H9 (cell line): ENCODE measurements at regions not wholly inside any gene's neighbourhood (a gene's known extent, or its start where the extent isn't known, plus 50 kb on each side); places are given as distances from the start of the nearest gene placed in this dataset.

ENCODE experiments used
- DNase-seq: peaks from one replicate; pipeline ENCODE4 v3.0.0-alpha.2; 2017
- H2AFZ ChIP-seq: one replicate; pipeline ENCODE4 v1.6.1; 2013; ENCODE audit warnings: mild to moderate bottlenecking, low read length, control low read depth, moderate library complexity
- H2AK5ac ChIP-seq: 2 replicates; pipeline ENCODE4 v1.6.1; 2013; ENCODE audit warnings: low read length, control low read depth, mixed read lengths; ENCODE audit not compliant: insufficient read length
- H2BK120ac ChIP-seq: one replicate; pipeline ENCODE4 v1.6.1; 2013; ENCODE audit warnings: low read depth, mild to moderate bottlenecking, low read length, control low read depth, inconsistent platforms; ENCODE audit not compliant: poor library complexity, severe bottlenecking
- H2BK12ac ChIP-seq: 2 replicates; pipeline ENCODE4 v1.6.1; 2013; ENCODE audit warnings: low read length, control low read depth, mixed read lengths, low read depth; ENCODE audit not compliant: insufficient read length
- H2BK15ac ChIP-seq: 2 replicates; pipeline ENCODE4 v1.6.1; 2013; ENCODE audit warnings: low read depth, low read length, control low read depth
- H2BK20ac ChIP-seq: one replicate; pipeline ENCODE4 v1.6.1; 2013; ENCODE audit warnings: low read depth, mild to moderate bottlenecking, low read length, control low read depth, inconsistent platforms; ENCODE audit not compliant: poor library complexity, severe bottlenecking
- H2BK5ac ChIP-seq: 2 replicates; pipeline ENCODE4 v1.6.1; 2013; ENCODE audit warnings: low read length, control low read depth, mixed read lengths; ENCODE audit not compliant: insufficient read length
- H3K14ac ChIP-seq: 2 replicates; pipeline ENCODE4 v1.6.1; 2013; ENCODE audit warnings: low read length, control low read depth; ENCODE audit not compliant: insufficient read depth
- H3K18ac ChIP-seq: 2 replicates; pipeline ENCODE4 v1.6.1; 2013; ENCODE audit warnings: low read depth, mild to moderate bottlenecking, mixed read lengths, low read length, control low read depth; ENCODE audit not compliant: insufficient read length
- H3K23ac ChIP-seq: 2 replicates; pipeline ENCODE4 v1.6.1; 2013; ENCODE audit warnings: low read length, control low read depth, mixed read lengths, low read depth; ENCODE audit not compliant: insufficient read length
- H3K23me2 ChIP-seq: 2 replicates; pipeline ENCODE4 v1.6.1; 2013; ENCODE audit warnings: low read depth, mild to moderate bottlenecking, mixed read lengths, low read length, control low read depth; ENCODE audit not compliant: insufficient read length, poor library complexity, severe bottlenecking
- H3K27ac ChIP-seq: 2 replicates; pipeline ENCODE4 v1.5.1; 2013; ENCODE audit warnings: low read length, control low read depth, mixed read lengths, low read depth; ENCODE audit not compliant: insufficient read length
- H3K27me3 ChIP-seq: 2 replicates; pipeline ENCODE4 v1.6.1; 2013; ENCODE audit warnings: low read length, control low read depth, inconsistent platforms; ENCODE audit not compliant: insufficient read depth
- H3K4ac ChIP-seq: 2 replicates; pipeline ENCODE4 v1.6.1; 2013; ENCODE audit warnings: low read depth, mild to moderate bottlenecking, control low read depth, inconsistent platforms, low read length, moderate library complexity
- H3K4me1 ChIP-seq: 2 replicates; pipeline ENCODE4 v1.6.1; 2013; ENCODE audit warnings: low read length, control low read depth, inconsistent platforms; ENCODE audit not compliant: insufficient read depth
- H3K4me2 ChIP-seq: 2 replicates; pipeline ENCODE4 v1.6.1; 2013; ENCODE audit warnings: low read length, control low read depth, mixed read lengths; ENCODE audit not compliant: insufficient read length, insufficient read depth
- H3K56ac ChIP-seq: 2 replicates; pipeline ENCODE4 v1.6.1; 2013; ENCODE audit warnings: low read depth, mild to moderate bottlenecking, mixed read lengths, low read length, control low read depth; ENCODE audit not compliant: insufficient read length
- H3K79me1 ChIP-seq: 2 replicates; pipeline ENCODE4 v1.6.1; 2013; ENCODE audit warnings: low read depth, mild to moderate bottlenecking, moderate library complexity, low read length, control low read depth, inconsistent platforms; ENCODE audit not compliant: insufficient read depth, poor library complexity, severe bottlenecking
- H3K79me2 ChIP-seq: 2 replicates; pipeline ENCODE4 v1.6.1; 2013; ENCODE audit warnings: low read length, control low read depth, inconsistent platforms; ENCODE audit not compliant: insufficient read depth
- H3K9ac ChIP-seq: 2 replicates; pipeline ENCODE4 v1.6.1; 2013; ENCODE audit warnings: low read length, control low read depth, mixed read lengths; ENCODE audit not compliant: insufficient read length; ENCODE audit errors: extremely low read depth
- H3K9me3 ChIP-seq: one replicate; pipeline ENCODE4 v1.6.1; 2013; ENCODE audit warnings: low read depth, low read length, inconsistent platforms; ENCODE audit not compliant: control insufficient read depth
- H3T11ph ChIP-seq: one replicate; pipeline ENCODE4 v1.6.1; 2013; ENCODE audit warnings: mild to moderate bottlenecking, low read length, control low read depth, inconsistent platforms
- H4K20me1 ChIP-seq: one replicate; pipeline ENCODE4 v1.6.1; 2013; ENCODE audit not compliant: control insufficient read depth, insufficient read length, insufficient read depth
- H4K5ac ChIP-seq: 2 replicates; pipeline ENCODE4 v1.6.1; 2013; ENCODE audit warnings: low read depth, mild to moderate bottlenecking, mixed read lengths, low read length, control low read depth; ENCODE audit not compliant: insufficient read length
- H4K8ac ChIP-seq: replicated peaks from 2 replicates; pipeline ENCODE4 v1.6.1; 2013; ENCODE audit warnings: low read length, control low read depth, mixed read lengths, low read depth; ENCODE audit not compliant: insufficient read length
- H4K91ac ChIP-seq: 2 replicates; pipeline ENCODE4 v1.6.1; 2013; ENCODE audit warnings: low read depth, mild to moderate bottlenecking, moderate library complexity, mixed read lengths, low read length, control low read depth; ENCODE audit not compliant: insufficient read length
- H3K27ac Mint-ChIP-seq, 3 experiments: 2 replicates in 2 of 3; 3 replicates in 1 of 3; pipeline ENCODE4 v1.8.0; 2020 to 2021; ENCODE audit warnings: mixed read lengths in 3 of 3, mild to moderate bottlenecking in 1 of 3, moderate library complexity in 1 of 3
- H3K27me3 Mint-ChIP-seq: 2 replicates; pipeline ENCODE4 v1.8.0; 2021; ENCODE audit warnings: low read depth, mild to moderate bottlenecking, moderate library complexity, mixed read lengths
- H3K36me3 Mint-ChIP-seq, 3 experiments: 2 replicates in 2 of 3; 3 replicates in 1 of 3; pipeline ENCODE4 v1.8.0; 2020 to 2021; ENCODE audit warnings: low read depth in 3 of 3, mixed read lengths in 3 of 3; ENCODE audit not compliant: insufficient read depth in 1 of 3
- H3K4me1 Mint-ChIP-seq, 2 experiments: 2 replicates each; pipeline ENCODE4 v1.8.0; 2020; ENCODE audit warnings: mixed read lengths in 2 of 2
- H3K4me3 Mint-ChIP-seq, 2 experiments: 2 replicates in 1 of 2; 3 replicates in 1 of 2; pipeline ENCODE4 v1.8.0; 2020 to 2021; ENCODE audit warnings: mild to moderate bottlenecking in 2 of 2, mixed read lengths in 2 of 2, moderate library complexity in 1 of 2
- H3K9me3 Mint-ChIP-seq, 2 experiments: 2 replicates in 1 of 2; 3 replicates in 1 of 2; pipeline ENCODE4 v1.8.0; 2020; ENCODE audit warnings: mild to moderate bottlenecking in 2 of 2, mixed read lengths in 2 of 2, moderate library complexity in 1 of 2
- CTCF ChIP-seq: fragments of 200-600 bp; sonication (generic); conservative IDR thresholded peaks from 3 replicates; pipeline ENCODE4 v1.8.0; 2021; ENCODE audit warnings: antibody characterized with exemption, mild to moderate bottlenecking
- WGBS: extraction: QIAGEN DNeasy Blood & Tissue Kit; methylation state at CpG from one replicate; pipeline ENCODE4 v1.1.7; 2013; ENCODE audit warnings: missing lambda C conversion rate, low lambda C conversion rate, mixed read lengths; ENCODE audit not compliant: insufficient read length; ENCODE audit errors: extremely low coverage; 5-methylcytosine and 5-hydroxymethylcytosine counted together

GRCh38 chr10:88152728-88153133, 289.3 kb downstream of the PTEN start:
- Mint-ChIP-seq H3K9me3 (peaks cover 3 to 4% of the 10 kb centered on the region in 2 experiments; a peak in 4 of 5 replicates), H3K4me3 (no peak overlapping the region), H3K27ac (peak overlapping the region in 1 of 3 experiments; percentile 5; a peak in 1 of 7 replicates), H3K36me3 (peaks cover 0 to 4% (median 3%) of the 10 kb centered on the region in 3 experiments; a peak in 4 of 7 replicates), H3K4me1 (peaks cover 3 to 8% of the 10 kb centered on the region in 2 experiments; a peak in 1 of 4 replicates), H3K27me3 (no peaks in the 10 kb centered on the region; the same call in 1 of the 2 replicates)
- Histone ChIP-seq H4K91ac (no peak overlapping the region), H2AK5ac (no peak overlapping the region), H3K14ac (no peak overlapping the region), H3K79me1 (no peaks in the 10 kb centered on the region), H3K18ac (no peak overlapping the region), H3K27ac (no peak overlapping the region), H3K4me1 (no peaks in the 10 kb centered on the region), H4K8ac (no peak overlapping the region), H3K4ac (no peak overlapping the region), H2BK20ac (no peak overlapping the region), H3K23me2 (no peaks in the 10 kb centered on the region), H3K9me3 (no peaks in the 10 kb centered on the region), H2BK15ac (no peak overlapping the region), H2BK120ac (no peak overlapping the region), H2AFZ (no peak overlapping the region), H3K9ac (no peak overlapping the region), H3K4me2 (no peak overlapping the region), H4K20me1 (no peaks in the 10 kb centered on the region), H3K23ac (no peak overlapping the region), H3K79me2 (no peaks in the 10 kb centered on the region), H2BK12ac (no peak overlapping the region), H3K27me3 (no peaks in the 10 kb centered on the region), H4K5ac (no peak overlapping the region), H3T11ph (no peak overlapping the region), H2BK5ac (no peak overlapping the region), H3K56ac (no peak overlapping the region)
- DNase-seq = no peak
- TF ChIP-seq CTCF = no peak
- WGBS = no CpG with 5 or more reads among the region's 1 CpG
